HG03565 (cell line): ENCODE measurements at regions not wholly inside any gene's neighbourhood (a gene's known extent, or its start where the extent isn't known, plus 50 kb on each side); places are given as distances from the start of the nearest gene placed in this dataset.
"Not testable (repeated sequence)": the region's sequence is repeated elsewhere in the genome, so short reads cannot be mapped to it uniquely, and the experiment has no call there.

ENCODE experiments used
- ATAC-seq: cut with Tn5 transposase; IDR thresholded peaks from one replicate; pipeline ENCODE4 v1.9.1; 2021; ENCODE audit warnings: mild to moderate bottlenecking, moderate library complexity; ENCODE audit not compliant: unreplicated experiment

DNA sequence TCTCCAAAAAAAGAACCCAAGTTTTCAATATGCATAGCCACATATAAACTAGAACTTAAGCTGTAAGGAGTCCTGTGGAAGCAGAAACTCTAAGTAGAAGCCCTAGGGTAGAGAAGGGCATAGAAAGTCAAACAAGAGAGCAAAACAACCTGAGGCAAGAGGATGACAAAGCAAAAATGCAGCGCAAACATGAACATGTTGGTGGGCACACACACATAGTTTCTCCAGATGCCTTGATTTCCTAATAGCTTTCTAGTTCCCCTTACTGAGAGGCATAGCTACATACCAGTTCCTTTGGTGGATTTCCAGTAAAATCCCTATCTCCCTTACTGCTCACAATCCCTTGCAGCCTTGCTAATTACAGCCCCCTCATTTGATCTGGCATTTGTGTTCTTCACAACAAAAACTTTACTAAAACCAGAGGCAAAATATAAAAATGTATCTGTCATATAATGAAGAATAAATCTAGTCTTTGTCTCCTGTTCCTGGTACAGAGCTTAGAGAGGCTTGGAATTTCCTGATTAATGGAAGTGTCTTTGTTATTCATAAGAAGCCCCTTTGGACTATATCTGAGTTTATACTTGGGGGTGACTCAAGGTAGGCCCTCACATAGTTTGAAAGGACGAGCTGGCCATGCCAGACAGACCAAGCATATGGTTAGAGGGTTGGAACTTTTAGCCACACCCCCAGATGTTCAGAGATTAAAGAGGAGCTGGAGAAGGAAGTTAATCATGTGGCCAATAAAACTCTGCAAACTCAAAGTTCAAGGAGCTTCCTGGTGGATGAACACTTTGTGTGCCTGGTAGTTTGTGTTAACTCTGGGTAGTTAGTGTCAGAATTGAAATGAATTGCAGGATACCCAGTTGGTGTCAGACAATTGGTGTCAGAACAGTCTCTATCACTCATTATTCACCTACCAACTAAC is 52.7 kb upstream of the ZCCHC13 start:
- no peak for ATAC-seq

- ATAC-seq = no peak
Measured at GRCh38 chrX:74250574-74250973, 53.4 kb upstream of the ZCCHC13 start.

- ATAC-seq = no peak
Measured at GRCh38 chrX:74249963-74250362, 54.0 kb upstream of the ZCCHC13 start.

DNA sequence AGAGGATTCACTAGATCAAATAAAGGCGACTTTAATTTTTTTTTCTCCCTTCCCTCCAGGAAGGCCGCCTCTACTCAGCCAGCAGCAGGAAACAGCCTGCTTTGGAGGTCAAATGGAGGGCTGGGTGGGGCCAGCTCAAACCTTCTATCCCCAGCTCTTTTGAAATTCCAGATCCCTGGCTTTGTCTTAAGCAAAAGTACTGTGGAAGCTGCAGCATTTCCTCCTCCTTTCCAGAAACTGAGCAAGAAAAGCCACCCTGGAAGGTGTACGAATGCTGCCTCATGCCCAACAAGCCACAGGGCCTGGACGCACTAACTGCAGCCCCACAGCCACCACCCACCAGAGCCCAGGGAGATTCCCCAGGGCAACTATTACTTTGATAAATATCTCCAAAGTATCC is 55.1 kb upstream of the ZCCHC13 start:
- ATAC-seq = no peak

GRCh38 chrX:74246524-74246923 is 57.5 kb upstream of the ZCCHC13 start:
- ATAC-seq = no peak

- ATAC-seq = no peak
Measured at GRCh38 chrX:74242484-74243138, 61.4 kb upstream of the ZCCHC13 start.

- no peak for ATAC-seq
Measured at GRCh38 chrX:74242050-74242449, 61.9 kb upstream of the ZCCHC13 start.

GRCh38 chrX:74238771-74239170 is 65.2 kb upstream of the ZCCHC13 start:
- ATAC-seq = no peak

DNA sequence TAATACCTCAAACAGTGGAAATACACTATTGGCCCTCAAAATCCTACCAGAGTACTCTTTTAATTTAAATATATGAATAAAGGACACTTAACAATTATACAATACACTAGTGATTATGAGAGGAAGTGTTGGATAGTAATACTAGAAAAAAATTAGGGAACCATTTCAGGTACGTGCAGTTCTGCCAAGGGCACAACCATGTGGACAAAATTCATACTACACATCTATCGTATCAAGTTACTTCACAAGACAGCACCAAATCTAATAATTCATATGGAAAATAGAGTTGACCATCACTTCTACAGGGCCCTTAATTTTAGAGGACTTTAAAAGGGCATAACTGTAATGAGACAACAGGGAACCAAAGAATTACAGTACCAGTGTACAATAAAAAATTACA is 69.2 kb upstream of the ZCCHC13 start:
- no peak for ATAC-seq

DNA sequence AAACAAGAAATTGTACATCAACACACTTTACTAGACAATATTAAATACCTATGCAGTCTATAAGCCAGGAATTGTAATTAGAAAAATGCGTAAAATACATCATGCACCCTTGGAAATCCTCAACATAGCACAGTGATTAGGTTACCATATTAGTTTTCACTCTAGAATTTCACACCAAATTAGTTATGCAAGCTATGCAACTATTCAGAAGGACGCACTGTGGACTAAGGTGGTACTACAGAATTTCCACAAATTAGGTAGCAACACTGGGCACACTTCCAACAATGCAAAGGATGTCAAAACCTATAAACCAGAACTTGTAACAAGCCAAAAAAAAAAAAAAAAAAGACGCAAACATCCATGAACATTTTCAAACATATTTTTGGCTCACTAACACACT is 71.1 kb upstream of the ZCCHC13 start:
- no peak for ATAC-seq

DNA sequence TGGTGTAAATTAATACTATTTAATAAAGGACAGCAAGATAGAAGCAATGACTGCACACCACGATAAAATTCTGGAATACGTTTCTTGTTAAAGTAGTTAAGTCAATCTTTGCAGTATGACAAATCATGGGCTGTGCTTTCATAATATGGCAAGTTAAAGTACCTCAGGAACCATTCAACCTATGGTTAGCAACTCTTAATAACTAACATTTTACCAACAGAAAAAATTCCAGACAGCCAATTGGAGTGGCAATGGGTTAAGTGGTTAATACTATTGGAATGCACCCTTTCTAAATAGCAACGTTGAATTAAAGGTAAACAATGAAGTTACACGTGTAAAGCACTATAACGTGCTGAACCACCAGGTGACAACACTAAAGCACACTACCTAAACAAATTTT is 72.4 kb upstream of the ZCCHC13 start:
- no peak for ATAC-seq

DNA sequence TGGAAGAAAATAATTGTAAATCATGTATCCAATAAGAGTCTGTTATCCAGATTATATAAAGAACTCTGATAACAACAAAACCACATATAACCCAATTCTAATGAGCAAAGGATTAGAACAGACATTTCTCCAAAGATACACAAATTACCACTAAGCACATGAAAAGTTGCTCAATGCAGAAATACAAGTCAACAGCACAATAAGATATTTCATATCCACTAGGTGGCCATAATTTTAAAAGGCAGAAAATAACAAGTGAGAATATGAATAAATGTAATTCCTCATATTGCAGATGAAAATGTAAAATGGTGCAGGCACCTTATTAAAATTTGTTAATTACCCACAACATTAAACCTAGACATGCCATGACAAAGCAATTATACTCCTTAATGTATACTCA is 73.9 kb upstream of the ZCCHC13 start:
- no peak for ATAC-seq

GRCh38 chrX:74225111-74225510 is 78.9 kb upstream of the ZCCHC13 start:
- ATAC-seq = no peak

DNA sequence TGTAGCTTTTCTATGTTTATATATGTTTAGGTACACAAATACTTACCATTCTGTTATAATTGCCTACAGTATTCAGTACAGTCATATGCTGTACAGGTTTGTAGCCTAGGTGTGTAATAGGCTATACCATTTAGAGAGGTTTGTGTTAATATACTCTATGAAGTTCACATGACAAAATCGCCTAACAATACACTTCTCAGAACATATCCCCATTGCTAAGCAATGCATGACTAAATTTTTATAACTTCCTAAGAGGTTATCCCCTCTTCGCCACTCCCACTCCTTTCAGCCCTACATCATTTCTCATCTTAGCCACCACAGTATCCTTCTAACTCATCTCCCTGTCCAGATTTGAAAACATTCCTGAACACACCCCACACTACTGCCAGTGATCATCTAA is 83.7 kb upstream of the ZCCHC13 start:
- no peak for ATAC-seq

- ATAC-seq = no peak
Measured at GRCh38 chrX:74218895-74219294, 85.1 kb upstream of the ZCCHC13 start.

GRCh38 chrX:74216421-74216820 is 87.6 kb upstream of the ZCCHC13 start:
- ATAC-seq = no peak

- ATAC-seq = no peak
Measured at GRCh38 chrX:74211911-74212310, 92.1 kb upstream of the ZCCHC13 start.

DNA sequence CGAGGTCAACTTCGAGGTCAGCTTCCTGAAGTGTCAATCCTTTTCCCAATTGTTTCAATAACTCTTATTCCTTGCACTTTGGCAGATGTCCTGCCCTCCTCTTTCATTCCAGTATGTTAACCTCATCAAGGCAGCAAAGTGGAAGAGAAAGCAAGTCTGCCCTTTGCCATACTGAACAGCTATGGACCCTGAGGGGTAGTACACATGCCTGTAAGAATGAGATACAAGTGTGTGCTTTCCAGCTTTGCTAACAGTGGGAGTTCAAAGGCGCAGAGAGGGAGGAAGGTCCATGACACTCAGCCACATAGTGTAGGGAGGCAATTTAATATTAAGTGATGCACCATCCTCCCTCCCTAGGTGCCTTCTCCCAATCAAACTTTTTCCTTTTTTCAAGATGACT is 96.4 kb upstream of the ZCCHC13 start:
- ATAC-seq = no peak

DNA sequence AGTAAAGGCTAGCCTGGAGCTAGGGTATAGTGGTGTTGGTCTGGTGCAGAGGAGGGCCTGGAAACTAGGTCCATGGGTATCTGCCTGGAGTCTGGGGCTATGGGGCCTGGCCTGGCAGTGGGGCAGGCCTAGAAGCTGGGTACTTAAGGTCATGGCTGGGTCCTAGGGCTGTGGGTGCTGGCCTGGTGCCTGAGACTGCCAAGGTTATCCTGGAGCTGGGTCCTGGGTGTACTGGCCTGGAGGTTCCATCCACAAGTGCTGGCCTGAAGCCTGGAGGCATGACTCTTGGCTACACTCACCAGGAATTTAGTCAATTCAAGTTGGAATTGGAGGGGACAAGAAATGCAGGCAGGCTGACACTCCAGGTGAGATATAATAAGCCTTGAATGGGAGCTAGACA is 108.4 kb upstream of the ZCCHC13 start:
- no peak for ATAC-seq

DNA sequence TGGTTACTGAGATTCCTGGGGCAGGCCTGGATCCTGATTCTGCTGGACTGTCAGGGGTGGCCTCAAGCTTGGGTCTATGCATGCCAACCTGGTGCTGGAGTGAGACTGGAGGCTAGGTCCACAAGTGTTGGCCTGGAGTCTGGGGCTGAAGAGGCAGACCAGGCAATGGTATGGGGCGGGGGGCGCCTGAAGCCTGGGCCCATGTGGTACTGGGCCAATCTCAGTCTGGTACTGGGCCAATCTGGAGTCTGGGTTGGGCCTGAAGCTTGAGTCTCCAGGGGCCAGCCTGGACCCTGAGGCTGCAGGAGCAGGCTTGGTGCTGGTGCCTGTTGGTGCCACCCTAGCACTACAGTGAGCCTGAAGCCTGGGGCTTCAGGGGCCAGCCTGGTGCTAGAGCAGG is 108.9 kb upstream of the ZCCHC13 start:
- ATAC-seq = no peak

DNA sequence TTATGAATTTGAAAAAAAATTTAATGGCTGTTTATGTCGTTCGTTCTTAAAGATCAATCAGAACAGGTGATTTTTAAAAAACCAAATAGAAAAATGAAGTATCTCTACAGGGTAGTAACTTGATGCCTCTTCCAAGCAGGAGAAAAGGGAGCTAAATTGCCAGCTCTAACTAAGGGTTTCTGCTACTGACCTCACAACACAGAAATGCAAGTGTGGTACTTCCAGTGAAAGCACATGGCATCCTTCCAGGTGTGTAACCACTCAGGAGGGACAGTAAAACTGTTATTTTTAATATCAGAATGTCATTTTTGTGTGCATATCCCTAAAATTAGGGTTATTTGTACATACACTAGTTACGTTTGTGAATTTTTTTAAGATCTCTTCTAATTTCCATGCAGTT is 116.8 kb upstream of the ZCCHC13 start:
- no peak for ATAC-seq

DNA sequence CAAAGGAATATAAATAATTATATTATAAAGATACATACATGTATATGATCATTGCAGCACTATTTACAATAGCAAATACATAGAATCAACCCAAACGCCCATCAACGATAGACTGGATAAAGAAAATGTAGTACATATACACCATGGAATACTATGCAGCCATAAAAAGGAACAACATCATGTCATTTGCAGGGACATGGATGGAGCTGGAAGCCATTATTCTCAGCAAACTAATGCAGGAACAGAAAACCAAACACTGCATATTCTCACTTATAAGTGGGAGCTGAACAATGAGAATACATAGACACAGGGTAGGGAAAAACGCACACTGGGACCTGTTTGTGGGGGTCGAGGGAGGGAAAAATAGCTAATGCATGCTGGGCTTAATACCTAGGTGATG is 120.9 kb upstream of the ZCCHC13 start:
- not testable (repeated sequence) for ATAC-seq
